Occipital lobe (tissue), 1 donor: ENCODE measurements at regions not wholly inside any gene's neighbourhood (a gene's known extent, or its start where the extent isn't known, plus 50 kb on each side); places are given as distances from the start of the nearest gene placed in this dataset.

Source experiments
- DNase-seq: peaks from one replicate; lab custom pipeline; 2025; lab: John Stamatoyannopoulos, UW

GRCh38 chr10:35758076-35758475 lies 116.0 kb upstream of the FZD8 start:
- DNase-seq: no peak

DNA sequence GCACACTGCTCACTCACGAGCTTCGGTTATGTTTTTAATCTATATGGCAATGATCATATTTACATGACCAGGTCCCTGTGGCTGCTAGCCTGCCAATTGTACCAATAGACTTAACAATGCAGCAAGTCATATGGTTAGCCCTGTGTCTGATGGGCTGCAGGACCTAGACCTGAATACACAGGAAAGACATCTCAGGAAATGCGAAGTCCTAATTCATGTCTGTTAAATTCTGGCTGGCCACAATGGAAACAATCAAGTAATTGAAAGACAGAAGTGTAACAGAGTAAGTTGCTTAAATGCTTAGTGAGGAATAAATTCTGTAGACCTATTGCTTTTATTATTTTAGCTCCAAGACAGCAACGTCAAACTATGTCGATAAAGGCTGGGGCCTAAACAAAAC lies 112.4 kb upstream of the FZD8 start:
- no peak for DNase-seq

- no peak for DNase-seq
Observed at GRCh38 chr10:35752469-35753461, 110.7 kb upstream of the FZD8 start.

DNA sequence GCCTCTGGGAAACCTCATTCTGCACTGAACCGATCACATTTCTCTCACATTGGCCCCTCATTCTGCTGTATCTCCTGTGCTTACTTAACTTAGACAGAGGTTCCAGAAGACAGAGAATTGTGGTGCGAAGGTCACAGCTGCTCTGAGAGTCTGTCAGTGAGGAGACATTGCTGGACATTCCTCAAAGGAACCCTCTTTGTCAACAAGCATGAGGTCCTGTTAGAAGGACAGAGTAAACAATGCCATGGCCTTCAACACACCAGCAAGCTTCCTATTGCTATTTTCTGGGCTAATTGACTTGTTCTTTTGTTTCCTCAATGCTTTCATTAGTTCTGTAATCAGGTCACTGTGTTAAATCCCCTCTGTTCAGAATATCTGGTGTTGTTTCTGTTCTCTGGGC lies 109.3 kb upstream of the FZD8 start:
- DNase-seq: no peak

- DNase-seq: no peak
Observed at GRCh38 chr10:35749230-35749629, 107.1 kb upstream of the FZD8 start.

DNA sequence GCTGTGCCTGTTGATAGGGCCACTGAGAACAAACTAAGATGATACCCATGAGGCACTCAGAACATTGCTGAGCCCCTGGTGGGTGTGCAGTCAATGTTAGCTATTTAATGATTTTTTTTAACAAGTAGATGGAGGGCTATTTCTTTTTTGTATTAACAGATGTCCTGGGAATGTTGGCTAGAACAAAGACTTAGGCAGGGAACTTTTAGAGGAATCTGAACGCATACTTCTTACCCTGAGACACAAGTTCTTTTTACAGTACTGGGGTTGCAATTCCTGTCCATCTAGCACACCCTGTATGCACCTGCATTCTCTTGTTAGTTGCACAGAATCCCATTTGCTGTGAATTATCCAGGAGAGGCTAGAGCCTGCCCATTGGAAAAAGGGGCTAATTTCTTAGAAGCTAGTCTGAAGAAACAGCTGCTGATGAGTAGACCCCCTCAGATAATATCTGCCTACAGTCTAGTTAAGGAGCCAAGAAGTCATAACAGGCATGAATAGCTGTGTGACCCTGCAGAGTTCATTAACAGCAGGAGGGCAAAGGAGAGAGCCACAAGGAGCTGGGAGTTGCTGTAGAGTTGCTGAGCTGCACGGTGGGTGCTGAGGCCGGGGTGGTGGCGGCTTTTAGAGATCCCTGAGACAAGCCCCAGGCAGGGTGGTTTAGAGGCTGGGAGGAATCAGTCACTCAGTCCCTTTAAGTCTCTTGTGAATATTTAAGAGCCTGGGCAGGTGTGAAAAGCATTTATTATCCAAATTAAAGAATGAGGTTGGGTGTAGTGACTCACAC lies 103.7 kb upstream of the FZD8 start:
- no peak for DNase-seq

GRCh38 chr10:35743851-35744250 lies 101.8 kb upstream of the FZD8 start:
- DNase-seq: no peak

DNA sequence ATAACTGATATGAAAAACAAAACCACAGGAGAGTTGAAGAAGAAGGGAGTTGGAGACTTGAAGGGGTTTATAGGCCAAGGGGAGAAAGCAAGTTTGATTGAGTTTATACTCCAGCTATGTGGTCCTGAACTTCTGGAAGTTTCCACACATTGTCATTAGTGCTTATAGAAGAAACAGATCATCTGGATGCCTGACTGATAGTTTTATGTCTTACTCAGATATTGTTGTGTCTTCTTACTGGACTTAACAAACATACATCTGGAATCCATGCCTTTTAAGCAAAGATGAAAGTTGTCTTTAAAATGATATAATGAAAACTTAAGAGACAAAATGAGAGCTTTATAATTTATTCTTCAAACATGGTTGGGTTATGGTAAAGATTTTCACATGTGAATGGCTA lies 101.3 kb upstream of the FZD8 start:
- DNase-seq: no peak

DNA sequence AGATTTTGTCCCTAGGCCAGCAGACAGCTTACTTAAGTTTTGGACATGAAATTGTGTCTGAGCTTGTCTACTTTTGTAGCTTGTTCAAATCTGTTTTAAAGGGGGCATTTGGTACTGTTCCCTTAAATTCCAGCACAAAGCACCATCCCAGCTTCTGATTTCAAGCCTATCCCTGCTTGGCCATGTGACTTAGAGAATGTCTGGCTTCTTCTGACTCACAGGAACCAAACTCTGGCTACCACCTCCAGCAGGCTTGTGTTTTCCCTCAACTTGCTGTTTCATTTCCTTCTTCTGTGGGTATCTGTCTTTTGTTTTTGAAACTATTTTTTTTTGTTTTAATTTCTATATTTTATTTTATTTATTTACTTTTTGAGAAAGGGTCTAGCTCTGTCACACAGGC lies 97.9 kb upstream of the FZD8 start:
- no peak for DNase-seq

DNA sequence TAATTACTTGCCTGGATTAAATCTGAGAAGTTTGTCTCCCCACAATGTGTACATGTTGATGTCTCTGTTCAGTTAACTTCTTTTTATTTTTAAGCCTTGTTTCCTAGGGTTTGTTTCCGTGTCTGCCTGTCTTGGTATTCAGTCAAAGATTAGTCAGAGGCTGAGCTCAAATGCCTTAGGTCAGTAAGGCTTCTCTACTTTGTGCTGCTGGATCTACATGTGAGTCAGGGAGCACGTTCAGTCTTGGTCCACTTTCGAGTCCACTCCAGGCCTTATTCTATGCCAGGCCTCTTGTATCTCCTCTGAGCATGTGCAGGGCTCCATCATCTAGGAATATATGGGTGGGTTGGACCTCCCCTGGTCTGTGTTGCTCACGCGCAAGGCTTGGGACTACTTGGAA lies 93.3 kb upstream of the FZD8 start:
- DNase-seq: no peak

GRCh38 chr10:35731828-35732227 lies 89.7 kb upstream of the FZD8 start:
- no peak for DNase-seq

GRCh38 chr10:35728341-35728740 lies 86.2 kb upstream of the FZD8 start:
- no peak for DNase-seq

DNA sequence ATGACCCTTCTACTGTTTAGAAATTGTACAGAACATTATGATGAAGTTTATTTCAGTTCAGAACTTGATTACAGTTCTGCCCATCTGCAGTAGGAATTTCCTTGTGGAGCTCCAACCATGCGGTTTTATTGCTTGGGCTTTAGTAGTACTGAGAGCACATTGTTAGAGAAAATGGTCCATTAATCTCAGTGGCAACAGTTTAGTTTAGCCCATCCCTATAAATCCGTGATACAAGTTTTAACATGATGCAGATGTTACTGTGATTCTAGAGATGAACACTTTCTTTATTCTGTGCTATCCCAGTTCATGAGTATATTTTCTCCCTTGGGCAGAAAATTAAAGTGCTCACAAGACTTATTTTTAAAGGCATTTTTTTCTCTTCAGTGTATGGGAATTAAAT lies 84.8 kb upstream of the FZD8 start:
- DNase-seq: no peak

DNA sequence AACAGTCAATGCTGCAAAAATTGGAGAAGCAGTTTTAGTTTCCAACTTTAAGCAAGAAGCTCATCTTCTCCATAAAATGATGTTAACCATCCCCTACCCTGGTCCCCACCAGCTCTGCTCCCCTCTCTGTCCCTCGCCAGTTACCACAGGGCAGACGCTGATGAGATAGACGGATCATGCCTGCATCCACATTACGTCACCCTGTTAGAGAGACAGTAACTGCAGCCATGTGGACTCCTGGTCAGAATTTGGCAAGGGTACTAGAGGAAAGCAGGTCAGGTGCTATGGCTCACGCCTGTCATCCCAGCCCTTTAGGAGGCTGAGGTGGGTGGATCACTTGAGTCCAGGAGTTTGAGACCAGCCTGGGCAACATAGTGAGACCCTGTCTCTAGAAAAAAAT lies 81.9 kb upstream of the FZD8 start:
- no peak for DNase-seq

- no peak for DNase-seq
Observed at GRCh38 chr10:35723059-35723458, 81.0 kb upstream of the FZD8 start.

DNA sequence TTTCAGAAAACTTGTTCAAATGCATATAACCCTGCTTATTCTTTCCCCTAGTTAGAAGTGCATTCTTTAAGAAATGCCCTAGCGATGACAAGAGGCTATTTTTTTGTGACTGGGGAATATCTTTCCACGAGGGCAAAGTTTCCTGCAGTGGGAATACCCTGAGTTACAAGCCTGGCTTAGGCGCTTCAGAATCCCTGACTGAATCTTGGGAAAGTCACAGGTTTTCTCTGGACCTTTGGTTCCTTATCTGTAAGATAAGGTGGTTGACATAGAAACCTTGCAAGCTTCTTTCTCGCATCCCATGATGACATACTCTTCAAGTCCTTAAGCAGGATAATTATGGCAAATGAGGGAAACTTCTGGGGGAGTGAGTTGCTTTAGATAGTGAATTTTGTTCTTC lies 80.5 kb upstream of the FZD8 start:
- no peak for DNase-seq

DNA sequence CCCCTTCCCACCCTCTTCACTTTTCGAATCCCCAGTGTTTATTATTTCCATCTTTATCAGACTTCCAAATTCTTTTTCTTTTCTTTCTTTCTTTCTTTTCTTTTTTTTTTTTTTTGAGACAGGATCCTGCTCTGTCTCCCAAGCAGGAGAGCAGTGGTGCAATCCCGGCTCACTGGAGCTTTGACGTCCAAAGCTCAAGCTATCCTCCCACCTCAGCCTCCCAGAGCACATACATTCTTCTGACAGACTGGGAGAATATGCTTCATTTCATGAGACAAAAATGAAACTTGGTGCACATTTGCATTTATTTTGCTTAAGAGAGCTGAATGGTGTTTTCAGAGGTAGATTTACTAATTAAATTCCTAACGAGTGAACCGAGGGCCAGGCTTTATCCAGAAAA lies 80.1 kb upstream of the FZD8 start:
- no peak for DNase-seq

DNA sequence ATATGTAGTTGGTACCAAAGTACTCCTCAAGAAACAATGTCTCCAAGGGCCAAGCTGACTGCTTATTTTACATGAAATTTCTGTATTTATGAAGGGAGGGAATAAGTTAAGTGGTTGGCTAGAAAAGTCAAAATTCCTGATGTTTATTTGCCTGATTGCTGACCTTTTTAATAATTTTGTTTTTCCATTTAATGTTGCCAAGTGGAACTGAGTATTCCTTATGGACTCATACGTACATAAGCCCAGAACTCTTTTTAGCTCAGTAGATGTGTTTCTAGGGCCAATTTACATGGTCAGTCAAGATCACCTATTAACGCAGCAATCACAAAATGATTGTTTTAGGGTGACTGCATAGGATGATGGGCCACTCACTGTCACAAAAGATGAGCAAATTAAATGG lies 78.3 kb upstream of the FZD8 start:
- DNase-seq: no peak

GRCh38 chr10:35716776-35717175 lies 74.7 kb upstream of the FZD8 start:
- no peak for DNase-seq

GRCh38 chr10:35712486-35712885 lies 70.4 kb upstream of the FZD8 start:
- DNase-seq: no peak

DNA sequence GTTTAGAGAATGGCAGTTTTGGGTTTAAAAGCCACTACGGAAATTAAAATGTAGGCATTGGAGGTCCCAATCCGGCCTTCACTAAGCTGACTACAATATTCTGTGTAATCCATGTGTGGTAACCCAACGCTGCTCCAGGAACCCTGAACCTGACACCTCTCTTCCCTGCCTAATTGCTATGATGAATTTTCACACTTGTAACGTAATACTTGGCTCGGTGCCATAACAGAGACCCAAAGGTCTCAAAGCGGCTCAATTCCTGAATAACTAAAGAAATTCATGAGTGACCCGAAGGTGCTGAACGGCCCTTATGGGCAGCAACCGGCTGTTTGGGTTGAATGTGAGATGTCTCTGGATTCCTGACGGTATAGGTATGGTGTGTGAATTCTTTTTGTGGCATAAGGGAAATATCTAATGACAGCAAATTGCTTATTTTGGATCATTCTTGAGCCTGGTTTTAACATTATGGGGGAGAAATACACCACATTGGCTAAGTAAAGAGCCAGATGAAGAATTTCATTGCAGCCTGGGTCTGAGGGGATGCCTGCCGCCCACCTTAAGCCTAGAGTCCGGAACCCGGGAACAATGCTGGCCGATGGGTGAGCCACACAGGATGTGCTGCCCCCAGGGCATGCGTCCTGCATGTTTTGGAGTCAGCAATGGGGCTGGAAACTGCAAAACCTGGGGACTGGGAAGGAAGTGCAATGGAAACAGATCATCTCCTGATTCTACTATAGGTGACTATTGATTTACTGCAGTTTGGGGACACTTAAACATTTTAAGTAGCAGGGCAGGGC lies 69.7 kb upstream of the FZD8 start:
- no peak for DNase-seq
